Stimulated activated CD4-positive, alpha-beta T cell treated with anti-CD3 and anti-CD28 coated beads, Interleukin-4, amount 100 ng/mL, for 1 hour (primary cell): ENCODE measurements at regions not wholly inside any gene's neighbourhood (a gene's known extent, or its start where the extent isn't known, plus 50 kb on each side); places are given as distances from the start of the nearest gene placed in this dataset.

ENCODE experiments used
- DNase-seq: peaks from one replicate; pipeline ENCODE4 v3.0.0-alpha.2; 2020

GRCh38 chr9:106358331-106358730, 504.6 kb upstream of the ZNF462 start:
- DNase-seq, result no peak

GRCh38 chr9:106376689-106377088, 486.3 kb upstream of the ZNF462 start:
- DNase-seq, result no peak

- no peak for DNase-seq
Observed at GRCh38 chr9:106383072-106383471, 479.9 kb upstream of the ZNF462 start.

GRCh38 chr9:106387965-106388364, 475.0 kb upstream of the ZNF462 start:
- no peak for DNase-seq

- no peak for DNase-seq
Observed at GRCh38 chr9:106393226-106393625, 469.7 kb upstream of the ZNF462 start.

- no peak for DNase-seq
Observed at GRCh38 chr9:106400170-106400569, 462.8 kb upstream of the ZNF462 start.

- no peak for DNase-seq
Observed at GRCh38 chr9:106400950-106401349, 462.0 kb upstream of the ZNF462 start.

- DNase-seq, result no peak
Observed at GRCh38 chr9:106403081-106403480, 459.9 kb upstream of the ZNF462 start.

GRCh38 chr9:106404137-106404536, 458.8 kb upstream of the ZNF462 start:
- no peak for DNase-seq

GRCh38 chr9:106405871-106406435, 457.0 kb upstream of the ZNF462 start:
- no peak for DNase-seq

GRCh38 chr9:106414042-106414441, 448.9 kb upstream of the ZNF462 start:
- no peak for DNase-seq

GRCh38 chr9:106417685-106418084, 445.3 kb upstream of the ZNF462 start:
- no peak for DNase-seq

- DNase-seq, result no peak
Observed at GRCh38 chr9:106419829-106420228, 443.1 kb upstream of the ZNF462 start.

GRCh38 chr9:106420511-106420944, 442.4 kb upstream of the ZNF462 start:
- DNase-seq, result no peak

- no peak for DNase-seq
Observed at GRCh38 chr9:106421772-106422171, 441.2 kb upstream of the ZNF462 start.

GRCh38 chr9:106423575-106423974, 439.4 kb upstream of the ZNF462 start:
- no peak for DNase-seq

GRCh38 chr9:106432631-106433030, 430.3 kb upstream of the ZNF462 start:
- no peak for DNase-seq

GRCh38 chr9:106438928-106439327, 424.0 kb upstream of the ZNF462 start:
- no peak for DNase-seq

GRCh38 chr9:106441283-106441682, 421.7 kb upstream of the ZNF462 start:
- DNase-seq, result no peak

- no peak for DNase-seq
Observed at GRCh38 chr9:106443520-106443919, 419.4 kb upstream of the ZNF462 start.

- DNase-seq, result no peak
Observed at GRCh38 chr9:106445107-106445506, 417.9 kb upstream of the ZNF462 start.

GRCh38 chr9:106449336-106449927, 413.5 kb upstream of the ZNF462 start:
- no peak for DNase-seq

GRCh38 chr9:106450549-106450948, 412.4 kb upstream of the ZNF462 start:
- no peak for DNase-seq

- DNase-seq, result no peak
Observed at GRCh38 chr9:106451223-106451622, 411.7 kb upstream of the ZNF462 start.

- no peak for DNase-seq
Observed at GRCh38 chr9:106456581-106456980, 406.4 kb upstream of the ZNF462 start.
